ENCODE measurements at regions not wholly inside any gene's neighbourhood (a gene's known extent, or its start where the extent isn't known, plus 50 kb on each side); places are given as distances from the start of the nearest gene placed in this dataset.

DNA sequence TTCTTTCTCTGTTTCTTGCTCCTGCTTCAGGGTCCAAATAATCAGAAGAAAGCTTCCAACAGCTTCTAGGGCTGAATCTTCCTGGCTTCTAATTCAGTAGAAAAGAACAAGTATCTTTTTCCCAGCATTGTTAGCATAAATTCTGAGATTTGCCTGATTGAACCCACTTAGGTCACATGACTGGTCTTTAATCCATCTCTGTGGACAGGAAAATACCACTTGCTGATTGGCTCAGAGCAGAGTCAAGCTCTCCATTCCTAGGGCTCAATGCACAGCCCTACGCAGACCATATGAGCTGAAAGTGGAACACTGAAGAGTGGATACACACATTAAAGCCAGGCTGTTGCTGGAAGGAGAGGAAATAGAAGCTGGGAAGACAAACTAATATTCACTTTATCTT, 99.6 kb upstream of the RPL34 start:
- no peak for DNase-seq

DNA sequence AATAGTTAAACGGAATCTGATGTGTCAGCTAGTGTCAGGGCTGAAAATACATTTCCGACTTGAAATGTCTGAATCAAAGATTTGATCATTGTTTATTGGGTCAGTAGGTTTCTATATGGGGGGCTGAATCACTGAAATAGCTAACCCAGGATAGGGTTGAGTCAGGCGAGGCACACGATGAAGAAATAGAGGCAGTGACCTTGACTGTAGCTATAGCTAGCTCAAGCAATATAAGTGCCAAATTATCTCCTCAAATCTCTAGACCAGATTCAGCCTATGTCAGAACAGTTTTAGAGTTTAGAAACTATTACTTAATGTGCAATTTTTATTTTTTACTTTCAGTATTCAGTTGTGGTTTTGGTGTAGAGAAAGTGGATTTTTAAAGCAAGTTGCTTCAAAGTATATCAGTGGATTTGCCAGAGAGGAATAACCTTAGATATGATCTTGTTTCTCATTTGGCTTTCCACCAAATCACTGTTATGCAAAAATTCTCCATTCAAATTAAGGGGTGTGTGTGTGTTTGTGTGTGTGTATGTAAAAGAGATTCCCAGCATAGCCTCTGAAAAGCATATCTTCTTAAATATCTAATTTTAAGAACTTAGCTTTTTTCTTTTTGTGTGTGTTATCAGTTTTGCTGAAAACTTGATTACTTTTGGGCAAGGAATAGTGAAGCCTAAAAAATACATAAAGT, 100.3 kb upstream of the RPL34 start:
- DNase-seq = no peak

DNA sequence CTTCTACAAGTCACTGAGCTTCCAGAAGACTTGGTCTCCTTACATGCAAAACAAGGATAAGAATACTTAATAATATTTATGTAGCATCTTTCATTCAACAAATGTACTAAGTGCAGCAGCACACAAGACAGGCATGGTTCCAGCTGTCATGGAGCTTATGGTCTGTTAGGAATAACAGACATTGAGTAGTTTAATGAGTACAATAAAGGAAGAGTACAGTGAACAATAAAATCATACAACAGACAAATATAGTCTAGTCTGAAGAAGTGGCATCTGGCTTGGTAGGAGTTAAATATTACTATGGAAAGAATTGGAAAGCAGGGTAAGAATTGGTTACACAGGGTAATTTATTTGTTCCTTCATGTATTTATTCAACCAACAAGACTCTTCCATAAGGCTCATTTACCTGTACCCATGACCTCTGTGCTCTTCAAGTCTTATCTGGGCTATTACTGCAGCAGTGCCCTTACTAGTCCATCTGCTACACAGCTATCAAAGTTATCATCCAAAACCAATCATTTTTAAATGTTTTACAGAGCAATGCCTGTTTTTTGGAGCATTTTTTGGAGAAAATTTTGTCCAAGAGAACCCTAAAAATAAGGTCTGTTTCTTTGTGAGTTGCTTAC, 101.1 kb upstream of the RPL34 start:
- no peak for DNase-seq

DNA sequence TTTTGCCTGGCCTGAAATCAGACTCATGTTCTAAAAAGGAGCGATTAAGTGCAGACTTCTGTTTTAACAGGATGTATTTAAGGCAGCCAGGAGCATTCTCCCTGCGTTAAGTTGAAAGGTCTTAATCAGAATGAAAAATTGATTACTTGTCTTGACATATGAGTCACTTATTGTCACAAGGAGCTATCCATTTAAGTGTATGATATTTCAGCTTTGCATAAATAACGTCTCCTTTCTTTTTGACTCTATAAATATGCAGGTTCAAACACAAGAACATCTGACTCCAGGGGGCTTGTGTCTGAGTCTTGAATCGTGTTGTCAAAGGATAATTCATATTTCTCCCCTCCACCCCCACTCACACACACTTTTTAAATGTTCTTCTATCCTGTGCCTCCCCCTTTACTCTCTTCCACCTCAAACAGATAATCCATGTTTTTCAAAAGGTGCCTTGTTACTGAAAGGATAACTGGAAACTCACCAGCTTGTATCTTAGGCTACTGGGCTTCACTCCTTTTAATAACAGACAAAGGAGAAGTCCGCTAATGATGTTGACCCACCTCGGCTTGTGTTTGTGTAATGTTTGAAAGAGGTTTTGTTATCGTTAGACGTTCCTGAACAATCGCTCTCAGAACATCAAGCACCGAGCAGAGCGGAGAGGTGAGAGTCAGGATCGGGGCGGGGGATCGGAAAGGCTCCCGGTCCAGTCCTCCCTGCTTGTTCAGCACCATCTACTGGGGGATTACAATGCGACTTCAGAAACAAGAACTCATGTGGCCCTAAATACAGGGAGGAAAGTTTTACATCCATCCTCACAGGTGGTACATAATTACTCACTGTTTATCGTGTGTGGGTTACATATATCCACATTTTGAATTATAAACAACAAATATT, 107.5 kb upstream of the RPL34 start:
- DNase-seq = no peak

DNA sequence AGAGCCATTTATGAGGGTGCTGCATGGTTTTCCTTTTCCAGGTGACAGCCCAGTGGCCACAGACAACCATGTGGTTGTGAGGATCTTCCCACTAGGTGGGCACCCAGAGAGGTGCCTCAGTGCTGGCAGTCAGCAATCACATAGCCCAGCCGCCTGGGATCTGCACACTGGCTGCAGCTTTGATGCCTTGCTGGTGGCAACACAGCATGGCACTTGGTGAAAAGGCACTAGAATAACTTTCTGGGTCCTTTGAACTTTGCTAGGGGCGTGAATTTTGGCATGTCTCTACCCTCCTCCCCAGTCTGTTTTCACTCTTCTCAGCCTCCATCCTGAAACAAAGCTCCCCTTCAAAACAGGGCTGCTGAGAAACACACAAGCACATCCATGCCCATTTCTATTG, 108.8 kb upstream of the RPL34 start:
- DNase-seq = no peak

DNA sequence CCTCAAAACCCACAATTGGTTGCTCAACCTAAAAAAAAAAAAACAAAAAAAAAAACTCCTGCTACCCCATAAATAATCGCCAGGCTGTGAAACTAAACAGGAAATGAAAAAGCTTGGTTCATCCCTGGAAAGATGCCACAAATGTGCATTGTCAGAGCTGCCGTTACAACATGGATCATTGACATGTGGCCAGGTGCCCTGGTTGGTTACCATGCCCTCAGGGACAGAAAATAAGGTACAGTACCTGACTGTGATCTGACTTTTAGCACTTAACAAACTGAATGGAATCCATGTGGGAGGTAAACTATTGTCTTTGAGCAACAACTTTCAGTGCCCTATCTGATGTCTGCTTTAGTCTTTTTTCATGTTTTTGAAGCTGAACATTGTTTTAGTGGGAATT, 118.0 kb upstream of the RPL34 start:
- no peak for DNase-seq

DNA sequence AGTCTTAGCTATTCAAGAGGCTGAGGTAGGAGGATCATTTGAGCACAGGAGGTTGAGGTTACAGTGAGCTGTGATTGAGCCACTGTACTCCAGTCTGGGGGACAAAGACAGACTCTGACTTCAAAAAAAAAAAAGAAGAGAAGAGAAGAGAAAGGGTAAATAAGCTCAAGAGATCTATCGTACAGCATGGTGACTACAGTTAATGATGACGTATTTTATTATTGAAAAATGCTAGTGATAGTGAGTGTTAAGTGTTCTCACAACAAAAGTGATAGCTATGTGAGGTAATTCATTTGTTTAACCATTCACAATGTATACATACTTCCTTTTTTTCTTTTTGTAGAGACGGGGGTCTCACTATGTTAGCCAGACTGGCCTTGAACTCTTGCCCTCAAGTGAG, 121.5 kb upstream of the RPL34 start:
- no peak for DNase-seq

DNA sequence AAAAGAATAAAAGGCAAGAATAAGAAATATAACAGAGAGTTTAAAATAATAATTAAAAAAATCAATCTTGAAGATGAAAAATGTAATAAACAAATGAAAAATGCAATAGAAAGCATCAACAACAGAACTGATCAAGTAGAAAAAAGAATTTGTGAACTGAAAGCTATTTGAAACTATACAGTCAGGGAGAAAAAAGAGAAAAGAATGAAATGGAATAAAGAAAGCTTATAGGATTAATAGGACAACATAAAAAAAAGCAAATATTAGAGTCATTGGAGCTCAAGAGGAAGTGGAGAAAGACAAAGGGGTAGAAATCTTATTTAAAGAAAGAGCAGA, 126.8 kb upstream of the RPL34 start:
- DNase-seq = no peak

DNA sequence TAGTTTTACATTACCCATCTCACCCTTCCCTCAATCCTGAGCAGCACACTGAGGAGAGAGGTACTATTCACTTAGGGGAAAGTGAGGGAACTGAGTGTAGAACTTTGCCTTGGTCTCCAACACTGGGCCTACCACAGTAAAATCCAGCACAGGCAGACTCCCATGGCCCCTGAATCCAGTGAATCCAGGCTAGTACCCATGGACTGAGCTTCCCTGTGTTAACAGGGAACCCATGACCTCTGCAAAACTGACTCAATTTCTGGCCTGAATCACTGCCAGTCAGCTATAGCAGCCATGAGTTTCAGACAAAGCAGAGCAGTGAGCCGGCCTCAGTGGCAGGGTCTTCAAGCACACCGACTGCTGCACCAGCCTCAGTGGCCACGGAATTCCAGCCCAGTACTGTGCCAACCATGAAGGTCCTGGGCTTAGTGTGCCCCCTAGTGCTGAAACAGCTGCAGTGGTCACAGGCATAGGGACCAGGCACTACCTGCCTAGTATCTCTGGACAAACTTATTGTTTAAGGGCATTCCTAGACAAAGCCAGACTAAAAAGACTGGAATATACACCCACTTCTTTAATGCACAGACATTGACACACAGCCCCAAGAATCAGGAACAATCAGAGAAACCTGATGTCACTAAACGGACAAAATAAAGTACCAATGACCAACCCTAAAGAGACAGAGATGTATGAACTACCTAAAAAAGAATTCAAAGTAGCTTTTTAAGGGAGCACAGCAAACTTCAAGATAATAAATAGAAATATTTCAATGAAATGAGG, 127.4 kb upstream of the RPL34 start:
- DNase-seq = no peak

DNA sequence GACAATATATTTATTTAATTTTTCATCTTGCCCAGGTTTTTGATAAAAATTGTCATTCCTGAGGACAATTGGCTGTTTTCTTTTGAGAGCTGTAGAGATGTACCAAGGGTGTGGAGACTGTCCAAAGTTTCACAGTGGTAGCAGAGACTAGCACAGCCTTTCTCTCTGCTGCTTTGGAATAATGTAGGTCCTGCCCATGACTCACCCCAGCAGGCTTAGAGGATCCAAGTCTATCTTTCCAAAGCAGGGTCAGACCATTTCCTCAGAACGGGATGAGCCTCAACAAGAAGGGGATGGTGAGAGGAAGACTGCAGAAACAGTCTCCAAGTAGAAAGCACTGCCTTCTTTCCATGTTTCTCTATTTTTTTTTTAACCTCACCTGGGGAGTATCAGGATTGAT, 131.5 kb upstream of the RPL34 start:
- DNase-seq = no peak

DNA sequence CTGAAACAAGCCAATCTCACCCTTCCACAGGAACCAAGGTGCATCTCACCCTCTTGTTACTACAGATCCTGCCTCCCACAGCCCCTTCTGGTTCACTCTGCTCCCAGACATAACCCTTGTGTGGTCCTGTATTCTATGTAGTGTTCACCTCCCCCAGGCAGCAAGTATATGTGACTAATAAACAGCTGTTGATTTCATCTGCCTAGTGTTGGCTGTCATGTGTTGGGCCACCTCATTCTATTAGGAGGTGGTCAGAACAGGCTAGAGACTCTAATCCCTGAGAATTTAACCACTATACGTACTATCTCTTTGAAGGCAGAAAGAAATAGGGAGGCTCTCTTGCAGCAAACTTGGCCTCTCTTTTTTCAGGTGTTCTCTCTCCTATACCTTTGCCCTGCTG, 134.3 kb upstream of the RPL34 start:
- no peak for DNase-seq

DNA sequence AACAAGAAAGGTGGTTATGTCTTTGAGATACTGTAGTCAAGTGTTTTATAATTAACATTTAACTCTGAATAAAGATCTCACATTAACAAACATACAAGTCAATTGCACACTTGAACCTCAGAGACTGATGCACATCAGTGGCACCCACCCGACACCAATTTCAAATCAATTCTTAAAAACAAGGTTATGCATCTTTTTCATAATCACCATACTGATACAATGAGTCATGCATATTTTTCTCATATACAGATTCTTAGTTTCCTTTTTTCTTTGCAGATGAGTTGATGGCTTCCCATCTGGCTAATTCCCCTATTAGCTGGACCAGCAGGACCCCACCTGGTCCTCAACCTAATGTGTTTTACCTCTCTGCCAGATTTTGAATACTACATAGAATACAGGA, 136.2 kb upstream of the RPL34 start:
- DNase-seq = no peak

DNA sequence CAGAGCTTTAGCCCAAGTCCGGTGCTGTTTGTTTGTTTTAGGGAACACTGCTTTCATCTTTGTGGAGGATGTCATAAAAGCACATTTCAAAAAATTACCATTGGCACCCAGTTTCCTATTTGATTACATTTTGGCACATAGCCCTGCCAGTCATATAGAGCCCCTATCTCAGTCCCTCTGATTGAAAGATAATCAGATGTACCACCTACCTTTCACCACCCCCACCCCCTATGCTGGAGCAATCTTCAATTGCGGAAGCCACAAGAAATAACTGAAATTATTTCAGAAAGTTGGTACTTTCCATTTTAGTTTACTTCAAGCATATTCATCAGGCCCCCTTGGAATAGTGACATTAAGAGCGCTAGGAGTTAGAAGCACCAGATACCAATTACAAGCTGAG, 136.7 kb upstream of the RPL34 start:
- no peak for DNase-seq

DNA sequence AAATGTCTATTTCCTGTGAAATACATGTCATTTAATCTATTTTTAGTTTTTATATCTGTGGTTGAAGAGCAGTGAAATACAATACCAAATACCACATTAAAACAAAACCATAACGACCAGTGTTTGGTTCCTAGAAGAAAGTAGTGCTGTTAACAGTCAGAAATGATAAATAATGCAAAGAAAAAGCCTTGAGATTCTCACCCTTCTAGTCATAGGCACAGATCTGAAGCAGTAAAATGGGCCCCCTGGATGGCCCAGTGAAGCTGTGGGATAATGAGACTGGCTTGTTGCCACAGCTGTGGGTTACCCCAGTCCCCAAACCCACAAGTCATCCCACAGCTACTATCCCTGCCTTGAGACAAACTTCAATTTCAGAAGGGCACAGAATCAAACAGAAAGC, 137.3 kb upstream of the RPL34 start:
- DNase-seq = no peak

DNA sequence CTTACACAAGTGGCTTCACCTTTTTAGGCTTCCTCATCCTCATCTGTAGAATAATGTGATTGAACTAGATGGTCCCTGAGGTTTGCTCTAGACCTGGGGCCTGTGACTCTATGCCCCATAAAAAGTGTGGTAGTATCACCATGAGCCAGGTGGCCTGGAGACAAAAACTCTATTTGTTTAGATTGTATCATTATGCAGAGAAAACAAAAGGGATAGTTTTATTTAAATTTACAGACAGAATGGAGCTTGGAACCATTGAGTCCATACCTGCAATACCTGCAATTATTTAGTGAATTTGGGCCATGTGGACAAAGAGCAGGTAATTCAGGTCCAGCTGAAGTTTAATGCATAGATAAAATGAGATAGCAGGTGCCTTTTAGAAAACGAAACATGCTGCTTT, 139.5 kb upstream of the RPL34 start:
- no peak for DNase-seq

DNA sequence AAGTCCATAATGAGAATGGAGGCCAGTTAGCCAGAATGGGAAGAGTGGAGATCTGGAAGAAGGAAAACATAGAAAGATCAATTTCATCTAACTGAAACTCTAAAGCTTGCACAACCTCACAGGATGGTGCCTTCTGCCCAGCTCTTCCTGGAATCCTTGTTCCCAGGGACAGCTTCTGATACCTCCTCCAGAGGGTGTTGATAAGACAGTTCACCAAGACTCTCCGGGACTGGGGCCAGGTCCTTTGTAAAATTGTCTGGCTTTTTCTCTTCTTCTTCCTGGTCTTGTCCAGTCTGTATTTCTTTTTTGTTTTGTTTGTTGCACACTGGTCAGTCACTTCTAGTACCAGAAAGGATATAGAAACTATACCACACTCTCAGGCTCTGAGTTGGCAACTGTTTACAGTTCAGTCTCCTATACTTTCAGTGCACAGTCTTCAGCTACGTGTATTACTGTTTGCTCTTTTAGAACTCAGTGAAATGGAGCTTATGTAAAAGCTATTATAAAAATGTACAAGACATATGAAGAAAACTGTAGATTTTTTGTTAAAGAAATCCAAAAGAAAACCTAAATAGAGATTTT, 142.8 kb upstream of the RPL34 start:
- no peak for DNase-seq

DNA sequence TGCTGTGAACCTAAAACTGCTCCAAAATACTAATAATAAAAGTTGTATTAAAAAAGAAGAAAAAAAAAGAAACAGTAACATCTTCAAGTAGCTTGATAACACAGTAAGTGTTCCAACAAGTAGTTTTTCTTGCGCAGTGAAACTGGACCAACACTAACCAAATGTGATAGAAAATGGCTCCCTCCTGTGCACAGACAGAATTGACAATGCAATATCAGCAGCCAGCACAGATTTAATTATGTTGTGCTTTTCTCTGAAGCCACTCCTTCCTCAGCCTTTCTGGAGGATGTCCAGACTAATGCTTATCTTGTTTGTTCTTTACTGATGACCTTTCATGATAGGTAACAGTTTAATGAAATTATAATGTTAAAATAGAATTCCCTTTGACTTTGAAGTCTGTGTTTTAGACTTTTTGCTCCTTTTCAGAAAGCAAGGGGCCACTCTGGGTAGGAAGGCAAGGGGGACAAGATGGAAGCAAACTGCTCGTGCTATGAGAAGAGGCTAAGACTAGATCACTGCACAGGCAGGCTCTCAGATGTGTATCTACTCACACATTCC, 147.1 kb upstream of the RPL34 start:
- DNase-seq = no peak

DNA sequence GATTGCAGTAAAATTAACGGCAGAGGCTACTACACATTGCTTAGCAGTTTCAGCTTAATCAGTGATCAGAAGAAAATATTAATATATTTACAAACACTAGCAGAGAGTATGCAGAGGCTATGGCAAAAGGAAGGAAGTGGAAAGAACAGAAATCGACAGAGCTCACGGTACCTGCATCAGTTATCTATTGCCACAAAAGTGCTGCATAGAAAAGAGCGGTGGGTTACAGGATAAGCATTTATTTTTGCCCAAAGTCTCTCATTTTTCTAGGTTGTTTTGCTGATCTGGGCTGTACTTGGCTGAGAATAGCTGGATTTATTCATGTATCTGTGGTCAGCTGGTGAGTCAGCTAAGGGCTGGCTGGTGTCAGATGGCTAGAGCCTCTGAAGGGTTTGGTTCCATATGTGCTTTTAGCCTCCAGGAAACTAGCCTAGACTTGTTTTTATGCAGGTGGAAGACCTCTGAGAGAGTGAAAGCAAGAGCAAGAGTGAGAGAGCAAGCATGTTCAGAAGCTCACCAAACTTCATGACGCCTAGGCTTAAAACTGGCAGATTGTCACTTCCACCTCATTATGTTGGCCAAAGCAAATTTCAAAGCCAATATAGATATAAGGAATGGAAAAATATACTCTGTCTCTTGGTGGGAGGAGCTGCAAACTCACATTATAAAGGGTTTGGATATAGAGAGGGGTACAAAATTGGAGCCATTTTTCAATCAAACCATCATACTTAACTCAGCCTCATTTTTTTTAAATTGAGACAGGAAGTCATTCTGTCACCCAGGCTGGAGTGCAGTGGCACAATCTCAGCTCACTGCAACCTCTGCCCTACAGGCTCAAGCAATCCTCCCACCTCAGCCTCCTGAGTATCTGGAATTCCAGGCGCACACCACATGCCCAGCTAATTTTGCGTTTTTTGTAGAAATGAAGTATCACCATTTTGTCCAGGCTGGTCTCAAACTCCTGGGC, 153.2 kb upstream of the RPL34 start:
- no peak for DNase-seq

DNA sequence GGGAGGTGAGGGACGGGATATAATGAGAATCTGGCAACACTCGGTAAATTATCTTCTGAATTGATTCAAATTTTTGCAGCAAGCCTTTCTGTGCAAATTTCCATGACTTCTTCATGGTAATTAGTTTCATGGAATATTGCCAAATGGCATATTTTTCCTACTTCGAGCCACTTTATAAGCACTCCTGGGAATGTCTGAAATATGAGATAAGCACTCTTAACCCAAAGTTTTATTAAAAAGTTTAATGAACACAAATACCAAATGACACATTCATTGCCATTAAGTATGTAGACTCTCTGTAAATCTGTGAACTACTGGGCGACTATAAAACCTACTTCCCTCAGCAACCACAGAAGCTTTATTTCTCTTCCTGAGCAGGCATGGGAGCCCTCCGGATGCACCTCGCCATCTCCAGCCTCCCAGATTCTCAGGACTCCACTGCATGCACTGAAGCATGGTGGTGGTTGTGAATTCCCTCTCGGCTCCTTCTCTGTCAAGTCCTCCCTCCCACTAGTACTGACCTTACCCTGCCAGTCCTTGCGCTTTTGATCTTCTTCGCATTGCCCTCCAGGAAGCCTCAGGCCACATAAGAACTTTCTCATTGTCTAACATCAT, 154.4 kb upstream of the RPL34 start:
- no peak for DNase-seq

DNA sequence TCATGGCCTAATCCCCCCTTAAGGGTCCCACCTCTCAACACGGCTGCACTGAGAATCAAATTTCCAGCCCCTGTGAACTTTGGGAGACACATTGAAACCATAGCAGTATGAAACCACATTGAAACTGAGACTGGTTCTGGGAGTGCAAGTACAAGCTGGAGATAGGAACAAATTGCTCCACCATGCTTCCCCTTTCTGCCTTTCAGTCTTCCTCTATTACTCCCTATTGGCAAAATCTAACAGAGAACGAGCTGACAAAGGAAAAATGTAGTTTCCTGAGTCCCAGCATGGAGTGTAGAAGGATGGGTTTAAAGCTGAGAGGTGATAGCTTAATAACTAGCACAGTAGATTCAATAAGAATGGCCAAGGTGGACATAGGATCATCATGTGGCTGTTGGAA, 161.7 kb upstream of the RPL34 start:
- DNase-seq = no peak

DNA sequence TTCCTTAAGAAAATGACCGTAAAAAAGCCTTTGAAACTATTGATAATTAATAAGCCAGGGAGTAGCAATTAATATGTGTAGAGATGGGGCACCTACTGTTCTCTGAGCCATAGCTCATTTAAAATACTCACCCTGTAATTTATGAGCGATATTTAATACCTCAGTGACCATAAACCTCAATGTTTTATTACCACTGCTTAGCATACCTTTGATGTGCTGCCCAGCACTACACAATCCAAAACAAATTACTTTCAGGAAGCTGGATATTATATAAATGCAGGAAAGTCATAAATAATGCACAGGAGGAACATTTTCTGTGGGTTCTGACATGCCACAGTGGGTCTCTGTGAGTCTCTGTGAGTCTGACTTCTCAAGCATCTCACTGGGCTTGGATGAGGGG, 166.1 kb upstream of the RPL34 start:
- no peak for DNase-seq
